Lung (tissue), 11 donors: ENCODE measurements at regions not wholly inside any gene's neighbourhood (a gene's known extent, or its start where the extent isn't known, plus 50 kb on each side); places are given as distances from the start of the nearest gene placed in this dataset.

ENCODE experiments used
- ATAC-seq: fragments of 200-7000 bp; cut with Tn5 transposase; one replicate; pipeline ENCODE4 v1.9.1; 2020; ENCODE audit warnings: moderate number of reproducible peaks; ENCODE audit not compliant: insufficient read depth, low FRiP score
- DNase-seq, 3 donors: peaks; one replicate each; pipeline ENCODE4 v3.0.0-alpha.2; 2013 to 2017
- H3K27ac ChIP-seq, 2 donors: one replicate each; pipeline ENCODE4 v1.5.1; 2013; ENCODE audit warnings: mild to moderate bottlenecking in 2 of 2, moderate library complexity in 2 of 2, control low read depth in 1 of 2, inconsistent platforms in 1 of 2, low read depth in 1 of 2, low read length in 1 of 2
- H3K27me3 ChIP-seq, 3 donors: one replicate each; pipeline ENCODE4 v1.5.1; 2013; ENCODE audit warnings: low read length in 2 of 3; ENCODE audit not compliant: control insufficient read depth in 3 of 3, insufficient read depth in 3 of 3
- H3K36me3 ChIP-seq, 4 donors: one replicate each; pipeline ENCODE4 v1.5.1; 2013; ENCODE audit warnings: low read length in 4 of 4, mild to moderate bottlenecking in 1 of 4, moderate library complexity in 1 of 4; ENCODE audit not compliant: control insufficient read depth in 4 of 4, insufficient read depth in 4 of 4
- H3K4me1 ChIP-seq, 5 donors: one replicate each; pipeline ENCODE4 v1.5.1; 2013; ENCODE audit warnings: low read length in 5 of 5, mild to moderate bottlenecking in 2 of 5, moderate library complexity in 1 of 5; ENCODE audit not compliant: control insufficient read depth in 5 of 5, insufficient read depth in 5 of 5
- H3K4me3 ChIP-seq: one replicate; pipeline ENCODE4 v1.5.1; 2013; ENCODE audit warnings: mild to moderate bottlenecking, control low read depth, moderate library complexity
- H3K9ac ChIP-seq, 2 donors: one replicate each; pipeline ENCODE4 v1.5.1; 2013; ENCODE audit warnings: low read length in 2 of 2, control low read depth in 1 of 2; ENCODE audit not compliant: insufficient read depth in 1 of 2
- H3K9me3 ChIP-seq, 4 donors: one replicate each; pipeline ENCODE4 v1.5.1; 2013; ENCODE audit warnings: low read length in 3 of 4, mild to moderate bottlenecking in 1 of 4, moderate library complexity in 1 of 4; ENCODE audit not compliant: control insufficient read depth in 4 of 4, insufficient read depth in 3 of 4
- CTCF ChIP-seq: IDR thresholded peaks from 2 replicates; pipeline ENCODE4 v1.5.1; 2012; ENCODE audit warnings: mild to moderate bottlenecking; ENCODE audit errors: control extremely low read depth, extremely low read depth
- WGBS, 2 donors: extraction: QIAGEN DNeasy Blood & Tissue Kit; methylation state at CpG; one replicate each; pipeline ENCODE4 v1.1.7; 2013; 5-methylcytosine and 5-hydroxymethylcytosine counted together
- donor health status: control.
- donor health status: control.
- donor health status: Bipolar disorder and iron deficiency.
- donor health status: healthy.
- donor health status: DM: yes; HTN: yes; CAD: no.

GRCh38 chr5:102069974-102070373 is 226.1 kb downstream of the SLCO4C1 start:
- Histone ChIP-seq H3K27me3 (no peaks in the 10 kb centered on the region), H3K9me3 (no peaks in the 10 kb centered on the region), H3K4me1 (no peaks in the 10 kb centered on the region), H3K36me3 (no peaks in the 10 kb centered on the region), H3K27ac (no peak overlapping the region), H3K9ac (no peak overlapping the region), H3K4me3 (no peak overlapping the region)
- DNase-seq (no peak), ATAC-seq (no peak)
- 84 to 90% methylated on average over 3 of the region's 3 CpGs for WGBS, 2 donors
- no peak for TF ChIP-seq CTCF

- DNase-seq (no peak), ATAC-seq (no peak)
- TF ChIP-seq CTCF: no peak
- Histone ChIP-seq H3K9me3 (no peaks in the 10 kb centered on the region), H3K36me3 (no peaks in the 10 kb centered on the region), H3K27ac (no peak overlapping the region), H3K9ac (no peak overlapping the region), H3K27me3 (no peaks in the 10 kb centered on the region), H3K4me1 (no peaks in the 10 kb centered on the region), H3K4me3 (no peak overlapping the region)
- 60 to 67% methylated on average over 3 of the region's 3 CpGs for WGBS, 2 donors
Measured at GRCh38 chr5:102068870-102069269, 227.2 kb downstream of the SLCO4C1 start.

GRCh38 chr5:102049517-102049916 is 246.6 kb downstream of the SLCO4C1 start:
- DNase-seq (peak in 2 of 3 donors; percentile 11 to 36), ATAC-seq (no peak)
- H3K9me3 ChIP-seq: no peaks in the 10 kb centered on the region

More at GRCh38 chr5:102049517-102049916, 246.6 kb downstream of the SLCO4C1 start:
- Histone ChIP-seq H3K27me3 (no peaks in the 10 kb centered on the region), H3K27ac (no peak overlapping the region), H3K4me1 (no peaks in the 10 kb centered on the region), H3K36me3 (no peaks in the 10 kb centered on the region), H3K4me3 (no peak overlapping the region), H3K9ac (no peak overlapping the region)
- TF ChIP-seq CTCF: no peak
